GM12874 (cell line): ENCODE measurements at regions not wholly inside any gene's neighbourhood (a gene's known extent, or its start where the extent isn't known, plus 50 kb on each side); places are given as distances from the start of the nearest gene placed in this dataset.

Experiments
- CTCF ChIP-seq: IDR thresholded peaks from 2 replicates; pipeline ENCODE4 v1.5.1; 2011; ENCODE audit warnings: low read depth, mild to moderate bottlenecking, control low read depth, low read length, moderate library complexity; ENCODE audit not compliant: insufficient read depth

DNA sequence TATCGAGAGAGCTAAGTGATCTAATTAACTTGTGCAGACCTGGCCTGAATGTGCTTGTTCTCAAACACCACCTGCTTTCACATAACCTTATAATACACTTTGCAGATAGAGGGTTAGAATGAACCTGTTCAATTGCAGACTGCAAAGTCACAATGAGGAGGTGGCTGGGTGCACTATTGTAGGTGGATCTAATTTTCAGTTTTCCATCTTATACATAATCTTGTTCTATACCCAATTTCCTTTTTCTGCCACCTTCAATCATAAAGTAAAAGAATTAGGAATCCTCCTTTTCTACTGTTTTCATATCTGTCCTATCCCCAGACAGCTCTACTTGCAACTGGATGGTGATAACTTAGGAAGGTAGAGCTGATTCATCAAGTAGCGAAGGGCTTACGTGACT is 68.8 kb upstream of the APC start:
- no peak for TF ChIP-seq CTCF

- no peak for TF ChIP-seq CTCF
Observed at GRCh38 chr5:112669328-112669963, 68.2 kb upstream of the APC start.

- TF ChIP-seq CTCF, result no peak
Observed at GRCh38 chr5:112671687-112672086, 66.0 kb upstream of the APC start.

- no peak for TF ChIP-seq CTCF
Observed at GRCh38 chr5:112681481-112681908, 56.2 kb upstream of the APC start.

DNA sequence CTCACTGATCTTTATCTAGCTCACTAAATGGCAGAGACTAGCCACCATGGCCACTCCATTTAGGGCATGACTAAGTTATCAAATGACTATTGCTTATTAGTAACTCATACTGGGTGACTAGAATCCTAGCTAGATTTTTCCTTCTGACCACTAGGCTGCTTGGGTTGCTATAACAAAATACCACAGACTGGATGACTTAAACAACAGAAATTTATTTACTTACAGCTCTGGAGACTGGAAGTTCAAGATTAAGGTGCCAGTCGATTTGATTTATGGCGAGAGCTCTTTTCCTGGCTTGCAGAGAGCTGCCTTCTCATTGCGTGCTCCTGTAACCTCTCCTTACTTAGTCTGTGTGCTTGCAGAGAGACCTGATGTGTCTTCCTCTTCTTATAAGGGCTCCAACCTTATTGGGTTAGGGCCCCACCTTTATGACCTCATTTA is 55.0 kb upstream of the APC start:
- no peak for TF ChIP-seq CTCF

DNA sequence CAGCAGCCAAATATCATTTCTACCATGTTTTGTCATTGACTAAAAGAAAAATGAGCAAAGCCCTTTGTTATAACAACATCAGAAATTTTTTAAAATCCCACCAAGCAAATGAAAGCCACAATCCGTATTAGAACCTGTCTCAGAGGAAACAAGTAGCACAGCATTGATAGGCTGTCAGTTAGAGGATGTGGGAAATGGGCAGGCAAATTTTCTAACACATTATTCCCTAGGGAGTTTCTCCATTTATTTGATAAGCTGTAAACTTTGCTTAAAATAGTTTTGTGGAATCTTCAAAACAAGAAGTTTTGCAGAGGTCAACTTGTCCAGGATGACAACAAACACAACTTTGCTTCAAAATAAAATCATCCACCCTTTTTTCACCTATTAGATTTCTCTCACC is 53.6 kb upstream of the APC start:
- no peak for TF ChIP-seq CTCF

GRCh38 chr5:112684737-112685136 is 52.9 kb upstream of the APC start:
- TF ChIP-seq CTCF, result no peak
